ENCODE measurements at regions not wholly inside any gene's neighbourhood (a gene's known extent, or its start where the extent isn't known, plus 50 kb on each side); places are given as distances from the start of the nearest gene placed in this dataset.

DNA sequence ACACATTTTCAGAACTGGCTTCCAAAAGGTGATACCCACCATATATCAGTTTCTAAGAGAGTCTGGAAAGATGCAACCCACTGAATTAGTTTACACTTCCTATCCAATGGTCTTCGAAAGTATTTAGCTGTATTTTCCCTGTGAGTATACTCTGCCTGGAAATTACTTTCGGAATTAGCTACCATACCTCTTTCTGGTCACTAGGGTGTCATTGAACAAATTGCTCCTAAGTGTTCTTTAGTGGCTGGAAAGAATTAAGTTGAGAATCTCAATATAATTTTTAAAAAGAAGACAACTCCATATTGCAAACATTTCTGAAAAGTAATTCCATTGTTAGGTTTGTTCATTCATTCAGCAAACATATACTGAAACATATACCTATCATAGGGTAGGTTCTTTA, 283.1 kb upstream of the SSTR1 start:
- TF ChIP-seq, protein P1, sequence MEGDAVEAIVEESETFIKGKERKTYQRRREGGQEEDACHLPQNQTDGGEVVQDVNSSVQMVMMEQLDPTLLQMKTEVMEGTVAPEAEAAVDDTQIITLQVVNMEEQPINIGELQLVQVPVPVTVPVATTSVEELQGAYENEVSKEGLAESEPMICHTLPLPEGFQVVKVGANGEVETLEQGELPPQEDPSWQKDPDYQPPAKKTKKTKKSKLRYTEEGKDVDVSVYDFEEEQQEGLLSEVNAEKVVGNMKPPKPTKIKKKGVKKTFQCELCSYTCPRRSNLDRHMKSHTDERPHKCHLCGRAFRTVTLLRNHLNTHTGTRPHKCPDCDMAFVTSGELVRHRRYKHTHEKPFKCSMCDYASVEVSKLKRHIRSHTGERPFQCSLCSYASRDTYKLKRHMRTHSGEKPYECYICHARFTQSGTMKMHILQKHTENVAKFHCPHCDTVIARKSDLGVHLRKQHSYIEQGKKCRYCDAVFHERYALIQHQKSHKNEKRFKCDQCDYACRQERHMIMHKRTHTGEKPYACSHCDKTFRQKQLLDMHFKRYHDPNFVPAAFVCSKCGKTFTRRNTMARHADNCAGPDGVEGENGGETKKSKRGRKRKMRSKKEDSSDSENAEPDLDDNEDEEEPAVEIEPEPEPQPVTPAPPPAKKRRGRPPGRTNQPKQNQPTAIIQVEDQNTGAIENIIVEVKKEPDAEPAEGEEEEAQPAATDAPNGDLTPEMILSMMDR (conservative IDR thresholded peaks at IDR 0.05; ENCODE audit: low read depth, low read length), result no peak
- no peak for TF ChIP-seq EZH2 (IDR thresholded peaks at IDR 0.05; ENCODE audit: borderline replicate concordance, low read depth, low read length, poor library complexity, severe bottlenecking)
